Stimulated activated CD8-positive, alpha-beta memory T cell treated with anti-CD3 and anti-CD28 coated beads, Interleukin-4, amount 100 ng/mL, for 48 hours (primary cell): ENCODE measurements at regions not wholly inside any gene's neighbourhood (a gene's known extent, or its start where the extent isn't known, plus 50 kb on each side); places are given as distances from the start of the nearest gene placed in this dataset.
A peak's percentile ranks its signal among the peaks of the same experiment; 100 is the strongest.

Experiments used
- DNase-seq: peaks from one replicate; pipeline ENCODE4 v3.0.0-alpha.2; 2020

DNA sequence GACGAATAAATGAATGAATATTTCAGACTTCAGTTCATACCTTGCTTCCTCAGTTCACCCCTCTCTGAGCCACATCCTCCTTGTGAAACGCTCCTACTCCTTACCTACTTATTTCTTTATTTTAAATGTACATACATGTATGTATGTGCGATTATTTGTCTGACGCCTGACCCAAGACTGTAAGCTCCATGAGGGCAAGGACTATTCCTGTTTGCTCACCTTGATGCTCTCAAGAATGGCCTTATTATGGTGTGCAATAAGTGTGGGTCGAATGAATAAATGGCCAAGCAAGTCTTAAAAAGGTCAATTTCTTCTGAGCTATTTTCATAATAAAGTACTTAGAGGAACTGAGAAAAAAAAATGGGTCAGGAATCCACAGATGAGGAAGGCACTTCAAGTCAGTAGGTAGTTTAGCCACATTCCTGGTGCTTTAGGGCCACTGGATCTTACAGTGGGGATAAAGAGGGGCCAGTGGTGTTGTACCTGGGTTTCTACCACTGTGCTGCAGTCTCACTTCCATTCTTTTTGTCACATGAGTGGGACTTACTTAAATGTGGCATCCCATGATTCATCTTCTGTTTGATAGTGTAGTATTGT is 74.7 kb downstream of the SDC1 start:
- no peak for DNase-seq

GRCh38 chr2:20149703-20150030 is 75.3 kb downstream of the SDC1 start:
- no peak for DNase-seq

DNA sequence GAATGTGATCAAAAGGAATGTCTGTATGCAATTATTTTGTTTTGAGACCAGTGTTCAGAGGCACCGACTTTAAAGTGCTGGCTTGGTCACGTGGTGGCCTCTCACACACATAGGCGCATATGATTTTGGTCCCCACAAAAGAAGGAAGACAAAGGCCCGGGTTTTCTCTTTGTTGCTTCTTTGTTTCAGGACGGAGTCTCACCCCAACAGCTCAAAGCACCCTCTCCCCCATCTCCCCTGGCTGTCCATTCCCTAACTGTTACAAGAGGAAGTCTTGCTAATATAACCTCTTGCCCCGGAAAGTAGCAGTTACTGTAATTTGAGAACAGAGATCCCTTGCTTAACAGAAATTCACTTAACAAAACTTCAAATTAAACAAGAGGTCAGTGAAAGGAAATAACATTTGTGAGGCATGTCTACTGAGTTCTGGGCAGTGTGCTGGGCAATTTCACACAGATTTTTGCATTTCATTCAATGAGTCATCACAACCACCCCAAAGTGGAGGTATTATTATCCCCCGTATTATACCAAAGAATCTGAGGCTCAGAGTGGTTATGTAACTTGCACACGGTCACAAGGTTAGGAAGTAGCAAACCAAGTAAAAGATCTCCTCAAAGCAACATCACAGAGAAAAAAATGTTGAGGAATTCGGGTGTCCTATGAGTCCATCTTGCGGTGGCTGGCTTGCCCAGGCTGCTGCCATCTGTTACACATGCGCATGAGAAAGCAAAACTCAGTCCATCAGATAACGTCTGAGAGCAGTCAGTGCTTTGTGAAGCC is 75.8 kb downstream of the SDC1 start:
- DNase-seq, result no peak

GRCh38 chr2:20148426-20148922 is 76.5 kb downstream of the SDC1 start:
- no peak for DNase-seq

DNA sequence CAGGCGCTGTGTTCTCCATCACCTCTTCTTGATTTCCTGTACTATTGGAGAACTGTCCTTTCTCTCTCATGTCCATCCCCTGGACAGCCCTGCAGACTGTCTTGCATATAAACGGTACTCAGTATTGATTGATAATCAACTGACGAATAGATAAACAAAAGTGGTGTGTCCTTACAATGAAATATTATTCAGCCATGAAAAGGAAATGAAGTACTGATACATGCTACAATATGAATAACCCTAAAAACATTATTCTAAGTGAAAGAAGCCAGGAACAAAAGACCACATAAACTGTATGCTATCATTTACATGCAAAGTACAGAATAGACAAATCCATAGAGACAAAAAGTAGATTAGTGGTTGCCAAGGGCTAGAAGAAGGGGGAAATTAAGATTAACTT is 77.6 kb downstream of the SDC1 start:
- DNase-seq, result no peak

- no peak for DNase-seq
These were observed 78.5 kb downstream of the SDC1 start for GRCh38 chr2:20146401-20146800.

- no peak for DNase-seq
These were observed 79.3 kb downstream of the SDC1 start for GRCh38 chr2:20145497-20146193.

- DNase-seq, result no peak
These were observed 80.1 kb downstream of the SDC1 start for GRCh38 chr2:20144861-20145260.

DNA sequence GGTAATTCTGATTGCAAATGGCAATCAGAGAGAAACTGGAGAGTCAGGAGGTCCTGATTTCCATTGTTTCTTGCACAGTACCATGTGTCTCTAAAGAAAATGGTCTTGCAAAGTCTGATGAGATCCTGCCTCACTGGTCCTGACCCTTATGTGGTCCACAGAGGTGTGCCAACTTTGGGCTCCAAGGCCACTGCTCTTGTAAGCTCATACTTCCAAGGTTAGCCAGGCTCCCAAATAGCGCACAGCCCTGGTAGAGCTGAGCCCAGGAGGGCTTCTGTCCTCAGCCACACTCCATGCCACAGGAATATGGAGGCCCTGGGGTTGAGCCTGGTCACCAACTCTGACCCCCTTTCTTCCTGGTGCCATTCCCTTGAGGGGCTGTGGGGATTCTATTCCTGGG is 80.7 kb downstream of the SDC1 start:
- DNase-seq, result no peak

GRCh38 chr2:20143263-20143662 is 81.7 kb downstream of the SDC1 start:
- no peak for DNase-seq

DNA sequence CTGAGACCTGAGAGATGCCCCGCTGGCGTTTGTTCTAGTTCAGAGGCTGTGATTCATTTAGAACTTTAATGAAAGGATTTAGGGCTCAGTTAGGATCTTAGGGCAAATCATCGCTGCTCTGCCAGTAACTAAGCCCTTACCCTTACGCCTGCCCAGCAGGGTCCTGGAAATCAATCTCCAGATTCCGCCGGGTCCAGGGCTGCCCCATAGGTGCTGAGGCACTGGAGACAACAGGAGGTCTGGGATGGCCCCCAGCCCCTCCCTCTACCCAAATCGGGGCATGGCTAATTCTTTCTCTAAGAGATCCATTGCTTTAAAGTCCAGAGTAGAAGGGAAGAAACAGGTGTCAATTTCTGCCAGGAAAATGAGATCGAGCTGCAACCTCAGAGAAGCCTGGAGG is 83.1 kb downstream of the SDC1 start:
- no peak for DNase-seq

GRCh38 chr2:20141056-20141762 is 83.7 kb downstream of the SDC1 start:
- no peak for DNase-seq

GRCh38 chr2:20140321-20141055 is 84.4 kb downstream of the SDC1 start:
- DNase-seq, result no peak

DNA sequence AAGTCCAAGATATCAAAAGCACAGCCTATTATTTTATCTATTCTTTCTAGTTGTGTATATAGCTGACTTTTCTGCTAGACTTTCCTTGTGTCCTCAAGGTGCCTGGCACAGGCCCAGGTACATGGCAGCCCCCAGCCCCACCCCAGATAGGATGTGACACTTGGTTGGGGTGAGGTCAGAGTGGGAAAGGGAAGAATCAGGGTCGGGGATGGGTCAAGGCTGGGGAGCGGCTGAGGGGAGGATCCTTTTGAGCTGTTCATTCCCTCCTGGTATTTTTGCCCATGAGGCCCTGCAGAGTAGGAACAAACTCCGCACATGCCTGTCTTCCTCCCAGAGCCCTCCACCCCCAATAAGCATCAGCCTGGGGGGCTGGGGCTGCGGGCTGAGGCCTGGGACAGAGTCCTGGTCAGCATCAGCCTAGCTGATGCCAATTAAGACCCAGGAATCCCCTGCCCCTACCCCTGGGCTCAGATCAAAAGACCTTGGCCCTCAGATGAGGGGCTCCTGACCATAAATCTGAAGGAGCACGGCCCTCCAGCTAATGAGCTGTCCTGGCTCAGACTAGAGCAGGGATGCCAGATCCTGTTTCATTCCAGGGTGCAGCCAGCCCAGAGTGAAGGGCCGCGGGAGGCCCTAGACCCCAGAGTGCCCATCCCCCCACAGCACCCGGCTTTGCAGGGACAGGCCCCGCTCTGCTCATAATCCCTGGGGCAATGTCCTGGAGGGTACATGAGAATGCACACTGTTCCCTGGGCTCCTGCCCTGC is 85.3 kb downstream of the SDC1 start:
- no peak for DNase-seq

GRCh38 chr2:20138696-20139095 is 86.2 kb downstream of the SDC1 start:
- DNase-seq, result no peak

GRCh38 chr2:20137884-20138283 is 86.5 kb upstream of the LAPTM4A start:
- no peak for DNase-seq

GRCh38 chr2:20137131-20137571 is 85.7 kb upstream of the LAPTM4A start:
- no peak for DNase-seq

DNA sequence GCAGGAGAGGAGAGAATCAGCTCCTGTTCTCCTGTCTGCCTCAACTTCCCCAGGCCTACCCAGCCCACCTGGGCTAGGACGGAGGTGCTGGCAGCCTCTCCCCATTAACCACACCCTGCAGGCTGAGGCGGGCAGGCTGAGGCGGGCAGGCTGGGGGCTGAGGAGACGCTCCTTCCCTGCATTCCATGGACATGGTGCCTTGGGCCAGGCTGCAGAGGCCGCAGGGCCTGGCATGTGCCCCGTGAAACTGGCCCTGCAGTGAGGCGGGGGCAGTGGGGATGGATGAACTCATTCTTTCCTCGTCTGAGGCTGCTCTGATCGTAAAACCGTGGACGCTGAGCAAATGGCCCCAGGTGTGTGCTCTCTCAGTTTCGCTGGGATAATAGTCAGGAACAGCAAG is 84.7 kb upstream of the LAPTM4A start:
- DNase-seq, result no peak

DNA sequence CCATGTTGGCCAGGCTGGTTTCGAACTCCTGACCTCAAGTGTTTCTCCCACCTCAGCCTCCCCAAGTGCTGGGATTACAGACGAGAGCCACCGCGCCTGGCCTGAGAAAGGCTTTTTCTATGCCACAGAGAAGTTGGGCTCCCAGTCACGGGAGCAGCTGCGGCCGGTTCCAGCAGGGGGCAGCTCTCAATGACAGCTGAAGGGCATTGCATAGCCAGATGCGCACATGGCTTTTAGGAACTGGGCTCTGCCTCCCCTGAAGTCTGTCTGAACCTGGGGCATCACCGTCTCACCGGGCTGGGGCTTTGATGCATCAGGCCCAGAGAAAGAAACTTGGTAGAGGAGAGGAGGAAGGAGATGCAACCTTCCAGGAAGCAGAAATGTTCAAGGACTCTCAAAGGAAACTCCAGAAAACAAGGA is 84.2 kb upstream of the LAPTM4A start:
- peak; percentile 69 for DNase-seq

- no peak for DNase-seq
These were observed 81.6 kb upstream of the LAPTM4A start for GRCh38 chr2:20132990-20133535.

DNA sequence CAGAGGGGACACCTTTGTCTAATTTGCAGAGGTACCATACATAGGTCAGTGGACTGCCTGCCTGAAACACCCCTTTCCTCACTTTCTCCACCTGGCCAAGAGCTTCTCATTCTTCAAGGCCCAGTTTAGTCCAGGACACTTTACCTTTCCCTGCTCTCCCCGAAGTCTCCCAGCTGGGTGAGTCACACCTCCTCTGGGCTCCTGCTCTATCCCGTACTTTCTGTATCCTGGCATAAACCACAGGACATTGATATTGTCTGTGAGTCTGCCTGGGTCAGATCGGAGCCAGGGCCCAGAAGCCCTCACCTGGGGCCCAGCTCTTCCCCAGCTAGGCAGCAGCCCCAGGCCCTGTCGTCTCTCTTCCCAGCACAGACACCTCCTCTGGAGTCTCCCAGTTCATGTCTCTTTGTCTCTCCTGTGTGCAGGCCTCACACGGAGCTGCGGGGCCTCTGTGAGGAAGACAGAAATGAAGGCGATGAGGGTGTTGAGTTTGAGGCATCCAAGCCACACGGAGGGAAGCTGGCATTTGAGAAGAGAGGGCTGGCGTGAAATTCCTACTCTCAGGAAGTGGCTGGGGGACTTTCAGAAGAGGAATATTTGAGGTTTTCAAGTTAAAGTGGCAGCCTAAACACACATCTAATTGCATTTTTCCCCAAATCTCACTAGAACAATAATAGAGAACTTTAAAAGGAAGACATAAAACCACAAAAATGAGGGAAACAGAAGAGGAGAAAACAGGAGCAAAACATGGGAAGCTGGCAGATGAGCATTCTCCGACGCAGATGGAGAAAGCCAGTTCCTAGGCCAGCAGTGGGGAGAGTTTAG is 79.6 kb upstream of the LAPTM4A start:
- DNase-seq, result no peak
